HL-60 (cell line): ENCODE measurements at regions not wholly inside any gene's neighbourhood (a gene's known extent, or its start where the extent isn't known, plus 50 kb on each side); places are given as distances from the start of the nearest gene placed in this dataset.

Source experiments
- DNase-seq, 2 experiments: peaks; one replicate each; pipeline ENCODE4 v3.0.0-alpha.2; 2010 to 2020; ENCODE audit warnings: low read depth in 1 of 2, low spot score in 1 of 2
- H3K27ac ChIP-seq: fragments of 250-450 bp; sonication (Bioruptor Pico); replicated peaks from 2 replicates; pipeline ENCODE4 v1.5.1; 2020; ENCODE audit warnings: mild to moderate bottlenecking, moderate library complexity
- H3K27me3 ChIP-seq: fragments of 250-450 bp; sonication (Bioruptor Pico); 2 replicates; pipeline ENCODE4 v1.5.1; 2021; ENCODE audit warnings: mild to moderate bottlenecking, moderate library complexity; ENCODE audit not compliant: insufficient read depth, poor library complexity, severe bottlenecking
- H3K4me3 ChIP-seq: replicated peaks from 2 replicates; pipeline ENCODE4 v1.5.1; 2011; ENCODE audit warnings: mild to moderate bottlenecking, control low read depth, low read length; ENCODE audit not compliant: insufficient read depth
- GABPA ChIP-seq: IDR thresholded peaks from 2 replicates; pipeline ENCODE4 v1.6.1; 2012; ENCODE audit warnings: low read depth
- POLR2AphosphoS5 ChIP-seq: IDR thresholded peaks from 2 replicates; pipeline ENCODE4 v1.6.1; 2012; ENCODE audit warnings: low read depth
- SPI1 ChIP-seq: IDR thresholded peaks from 2 replicates; pipeline ENCODE4 v1.6.1; 2012; ENCODE audit warnings: low read depth, mild to moderate bottlenecking, borderline replicate concordance
- TF ChIP-seq, protein P1 (sequence below): IDR thresholded peaks from one replicate; pipeline ENCODE4 v1.5.1; 2011; ENCODE audit warnings: low read length, control low read depth, inconsistent platforms; ENCODE audit not compliant: insufficient read depth
- TF ChIP-seq, protein P2 (sequence below): IDR thresholded peaks from 2 replicates; pipeline ENCODE4 v1.6.1; 2012; ENCODE audit warnings: low read depth; ENCODE audit not compliant: insufficient replicate concordance

DNA sequence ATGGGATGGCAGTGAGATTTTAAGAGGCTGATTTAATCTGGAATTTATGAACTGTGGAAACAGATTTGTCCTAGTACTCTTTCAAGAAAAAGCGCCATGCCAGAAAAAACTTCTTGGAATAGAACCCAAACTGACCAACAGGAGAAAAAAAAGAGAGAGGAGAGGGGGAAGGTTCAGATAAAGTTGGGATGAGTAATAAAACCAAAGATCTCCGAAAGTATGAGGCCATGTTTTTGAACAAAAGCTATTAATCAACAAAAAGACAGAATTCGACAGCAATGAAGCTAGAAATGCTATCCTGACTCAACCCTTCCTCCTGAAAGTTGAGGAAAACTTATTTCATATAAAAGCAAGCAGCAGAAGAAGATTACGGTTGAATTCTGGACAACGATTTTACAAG is 135.5 kb downstream of the CEMIP2 start:
- Histone ChIP-seq H3K27me3 (no peaks in the 10 kb centered on the region), H3K27ac (no peak overlapping the region), H3K4me3 (no peak overlapping the region)
- TF ChIP-seq POLR2AphosphoS5 (no peak), GABPA (no peak), SPI1 (no peak)
- TF ChIP-seq, protein P1, sequence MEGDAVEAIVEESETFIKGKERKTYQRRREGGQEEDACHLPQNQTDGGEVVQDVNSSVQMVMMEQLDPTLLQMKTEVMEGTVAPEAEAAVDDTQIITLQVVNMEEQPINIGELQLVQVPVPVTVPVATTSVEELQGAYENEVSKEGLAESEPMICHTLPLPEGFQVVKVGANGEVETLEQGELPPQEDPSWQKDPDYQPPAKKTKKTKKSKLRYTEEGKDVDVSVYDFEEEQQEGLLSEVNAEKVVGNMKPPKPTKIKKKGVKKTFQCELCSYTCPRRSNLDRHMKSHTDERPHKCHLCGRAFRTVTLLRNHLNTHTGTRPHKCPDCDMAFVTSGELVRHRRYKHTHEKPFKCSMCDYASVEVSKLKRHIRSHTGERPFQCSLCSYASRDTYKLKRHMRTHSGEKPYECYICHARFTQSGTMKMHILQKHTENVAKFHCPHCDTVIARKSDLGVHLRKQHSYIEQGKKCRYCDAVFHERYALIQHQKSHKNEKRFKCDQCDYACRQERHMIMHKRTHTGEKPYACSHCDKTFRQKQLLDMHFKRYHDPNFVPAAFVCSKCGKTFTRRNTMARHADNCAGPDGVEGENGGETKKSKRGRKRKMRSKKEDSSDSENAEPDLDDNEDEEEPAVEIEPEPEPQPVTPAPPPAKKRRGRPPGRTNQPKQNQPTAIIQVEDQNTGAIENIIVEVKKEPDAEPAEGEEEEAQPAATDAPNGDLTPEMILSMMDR, result no peak
- TF ChIP-seq, protein P2, sequence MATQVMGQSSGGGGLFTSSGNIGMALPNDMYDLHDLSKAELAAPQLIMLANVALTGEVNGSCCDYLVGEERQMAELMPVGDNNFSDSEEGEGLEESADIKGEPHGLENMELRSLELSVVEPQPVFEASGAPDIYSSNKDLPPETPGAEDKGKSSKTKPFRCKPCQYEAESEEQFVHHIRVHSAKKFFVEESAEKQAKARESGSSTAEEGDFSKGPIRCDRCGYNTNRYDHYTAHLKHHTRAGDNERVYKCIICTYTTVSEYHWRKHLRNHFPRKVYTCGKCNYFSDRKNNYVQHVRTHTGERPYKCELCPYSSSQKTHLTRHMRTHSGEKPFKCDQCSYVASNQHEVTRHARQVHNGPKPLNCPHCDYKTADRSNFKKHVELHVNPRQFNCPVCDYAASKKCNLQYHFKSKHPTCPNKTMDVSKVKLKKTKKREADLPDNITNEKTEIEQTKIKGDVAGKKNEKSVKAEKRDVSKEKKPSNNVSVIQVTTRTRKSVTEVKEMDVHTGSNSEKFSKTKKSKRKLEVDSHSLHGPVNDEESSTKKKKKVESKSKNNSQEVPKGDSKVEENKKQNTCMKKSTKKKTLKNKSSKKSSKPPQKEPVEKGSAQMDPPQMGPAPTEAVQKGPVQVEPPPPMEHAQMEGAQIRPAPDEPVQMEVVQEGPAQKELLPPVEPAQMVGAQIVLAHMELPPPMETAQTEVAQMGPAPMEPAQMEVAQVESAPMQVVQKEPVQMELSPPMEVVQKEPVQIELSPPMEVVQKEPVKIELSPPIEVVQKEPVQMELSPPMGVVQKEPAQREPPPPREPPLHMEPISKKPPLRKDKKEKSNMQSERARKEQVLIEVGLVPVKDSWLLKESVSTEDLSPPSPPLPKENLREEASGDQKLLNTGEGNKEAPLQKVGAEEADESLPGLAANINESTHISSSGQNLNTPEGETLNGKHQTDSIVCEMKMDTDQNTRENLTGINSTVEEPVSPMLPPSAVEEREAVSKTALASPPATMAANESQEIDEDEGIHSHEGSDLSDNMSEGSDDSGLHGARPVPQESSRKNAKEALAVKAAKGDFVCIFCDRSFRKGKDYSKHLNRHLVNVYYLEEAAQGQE, result no peak
- DNase-seq, result no peak

DNA sequence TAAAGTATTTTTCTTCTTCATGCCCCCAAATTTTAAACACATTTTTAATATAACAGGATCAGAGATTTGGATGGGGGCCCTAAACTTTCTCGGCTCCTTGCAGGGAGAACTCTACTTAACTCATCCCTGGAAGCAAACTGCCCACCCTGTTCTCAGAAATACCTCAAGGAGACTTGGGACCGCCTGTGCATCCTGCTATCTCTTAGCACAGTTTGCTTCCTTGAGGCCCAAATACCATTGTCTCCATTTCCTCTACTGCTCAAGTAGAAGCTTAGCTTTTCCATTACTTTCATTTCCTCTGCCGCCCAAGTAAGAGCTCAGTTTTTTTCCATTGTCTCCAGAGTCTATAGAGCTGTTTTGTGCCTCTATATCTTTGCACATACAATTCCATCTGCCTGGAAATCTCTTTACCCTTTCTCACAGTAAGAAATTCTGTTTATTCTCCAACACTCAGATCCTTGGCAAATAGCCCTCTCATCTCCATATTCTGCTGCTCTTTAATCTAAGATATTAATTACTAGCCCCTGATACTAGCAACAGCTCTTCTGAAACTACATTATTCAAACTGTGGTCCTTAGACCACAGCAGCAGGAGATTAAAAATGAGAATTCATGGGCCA is 137.8 kb downstream of the CEMIP2 start:
- no peak overlapping the region for H3K4me3 ChIP-seq
- no peak overlapping the region for H3K27ac ChIP-seq
- H3K27me3 ChIP-seq, result no peaks in the 10 kb centered on the region
- no peak for DNase-seq
- TF ChIP-seq GABPA (no peak), POLR2AphosphoS5 (no peak), SPI1 (no peak)
- TF ChIP-seq, protein P2, result no peak
- TF ChIP-seq, protein P1, result no peak

DNA sequence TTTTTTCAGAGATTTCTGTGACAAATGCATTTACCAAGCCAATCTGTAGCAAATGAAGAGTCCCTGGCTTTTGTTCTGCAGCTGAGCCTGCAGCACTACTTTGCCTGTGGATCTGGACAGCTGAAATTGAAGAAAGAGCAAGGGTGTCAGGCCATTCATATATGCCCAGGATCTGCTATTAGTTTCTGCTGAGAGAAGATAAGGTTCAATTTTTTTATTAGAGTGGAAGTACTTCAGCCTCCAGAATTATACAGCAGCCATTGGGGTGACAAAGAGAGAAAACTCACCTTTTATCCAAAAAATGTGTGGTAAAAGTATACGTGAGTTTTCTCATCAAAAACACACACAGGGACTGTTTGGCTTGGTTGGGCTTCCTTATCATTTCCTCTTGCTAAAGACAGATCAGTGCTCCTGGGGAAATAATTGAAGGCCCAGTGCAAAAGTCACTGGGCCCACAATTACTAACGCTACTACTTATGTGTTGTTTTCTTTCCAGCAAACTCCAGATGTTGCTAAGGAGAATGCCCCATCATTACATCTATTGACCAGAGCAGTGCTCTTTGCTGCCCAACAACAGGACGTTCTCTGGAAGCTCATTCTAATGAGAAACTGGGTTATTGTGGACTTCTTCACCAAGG is 138.6 kb downstream of the CEMIP2 start:
- Histone ChIP-seq H3K27ac (no peak overlapping the region), H3K4me3 (no peak overlapping the region), H3K27me3 (no peaks in the 10 kb centered on the region)
- TF ChIP-seq SPI1 (no peak), GABPA (no peak), POLR2AphosphoS5 (no peak)
- TF ChIP-seq, protein P1, result no peak
- TF ChIP-seq, protein P2, result no peak
- no peak for DNase-seq
